ENCODE measurements at regions not wholly inside any gene's neighbourhood (a gene's known extent, or its start where the extent isn't known, plus 50 kb on each side); places are given as distances from the start of the nearest gene placed in this dataset.

GRCh38 chr2:7847321-7847720, 834.5 kb upstream of the ID2 start:
- Histone ChIP-seq H3K4me3 (ENCODE audit: low read depth, low read length) (no peak overlapping the region), H3K9me3 (ENCODE audit: control insufficient read depth, insufficient read depth, low read depth, low read length) (no peaks in the 10 kb centered on the region), H3K27ac (ENCODE audit: extremely low read depth, low read depth, low read length) (no peak overlapping the region), H3K4me1 (ENCODE audit: control insufficient read depth, insufficient read depth, low read length) (no peaks in the 10 kb centered on the region), H3K36me3 (ENCODE audit: control insufficient read depth in 2 of 2, insufficient read depth in 1 of 2, low read length in 2 of 2) (no peaks in the 10 kb centered on the region)
- no peak for TF ChIP-seq PBX3 (CRISPR knock-in tag; IDR thresholded peaks at IDR 0.05)
- no peak for TF ChIP-seq ZFP3 (tag by site-specific recombination; IDR thresholded peaks at IDR 0.05; ENCODE audit: low read depth)
- TF ChIP-seq KLF1 (tag by site-specific recombination; IDR thresholded peaks at IDR 0.05): no peak
- no peak for TF ChIP-seq KLF17 (tag by site-specific recombination; IDR thresholded peaks at IDR 0.05)
- TF ChIP-seq ZBTB44 (tag by site-specific recombination; IDR thresholded peaks at IDR 0.05): no peak
- no peak for TF ChIP-seq ZNF621 (tag by site-specific recombination; IDR thresholded peaks at IDR 0.05)
- TF ChIP-seq ZNF184 (tag by site-specific recombination; IDR thresholded peaks at IDR 0.05): no peak
- no peak for TF ChIP-seq ZNF146 (tag by site-specific recombination; IDR thresholded peaks at IDR 0.05)
- TF ChIP-seq ZSCAN16 (tag by site-specific recombination; IDR thresholded peaks at IDR 0.05): no peak
- no peak for TF ChIP-seq ZNF629 (tag by site-specific recombination; IDR thresholded peaks at IDR 0.05)
- TF ChIP-seq ZNF561 (tag by site-specific recombination; IDR thresholded peaks at IDR 0.05; ENCODE audit: borderline replicate concordance): no peak
- TF ChIP-seq ZNF626 (tag by site-specific recombination; IDR thresholded peaks at IDR 0.05): no peak
- TF ChIP-seq ZNF530 (tag by site-specific recombination; IDR thresholded peaks at IDR 0.05; ENCODE audit: low read depth): no peak
- no peak for TF ChIP-seq ZNF837 (tag by site-specific recombination; IDR thresholded peaks at IDR 0.05)
- no peak for TF ChIP-seq ZFP37 (tag by site-specific recombination; IDR thresholded peaks at IDR 0.05)
- TF ChIP-seq KLF8 (tag by site-specific recombination; IDR thresholded peaks at IDR 0.05): no peak
- TF ChIP-seq ATF2 (tag by site-specific recombination; IDR thresholded peaks at IDR 0.05; ENCODE audit: low read depth): no peak
- ChIA-PET POLR2A (no interaction called here), CTCF (no interaction called here)

GRCh38 chr2:7849027-7849426, 832.8 kb upstream of the ID2 start:
- H3K4me1 ChIP-seq (ENCODE audit: control insufficient read depth, insufficient read depth, low read length): no peaks in the 10 kb centered on the region
- POLR2A ChIA-PET: no interaction called here
- CTCF ChIA-PET: no interaction called here
- no peak overlapping the region for H3K4me3 ChIP-seq (ENCODE audit: low read depth, low read length)
- no peaks in the 10 kb centered on the region for H3K9me3 ChIP-seq (ENCODE audit: control insufficient read depth, insufficient read depth, low read depth, low read length)
- TF ChIP-seq ZNF19 (tag by site-specific recombination; IDR thresholded peaks at IDR 0.05; ENCODE audit: low read depth) (no peak), ZNF624 (tag by site-specific recombination; IDR thresholded peaks at IDR 0.05) (no peak)
- H3K36me3 ChIP-seq (ENCODE audit: control insufficient read depth in 2 of 2, insufficient read depth in 1 of 2, low read length in 2 of 2): no peaks in the 10 kb centered on the region
- H3K27ac ChIP-seq (ENCODE audit: extremely low read depth, low read depth, low read length): no peak overlapping the region

GRCh38 chr2:7849531-7849930, 832.3 kb upstream of the ID2 start:
- no peaks in the 10 kb centered on the region for H3K9me3 ChIP-seq (ENCODE audit: control insufficient read depth, insufficient read depth, low read depth, low read length)
- H3K27ac ChIP-seq (ENCODE audit: extremely low read depth, low read depth, low read length): no peak overlapping the region
- H3K4me3 ChIP-seq (ENCODE audit: low read depth, low read length): no peak overlapping the region
- ChIA-PET CTCF (no interaction called here), POLR2A (no interaction called here)
- no peaks in the 10 kb centered on the region for H3K36me3 ChIP-seq (ENCODE audit: control insufficient read depth in 2 of 2, insufficient read depth in 1 of 2, low read length in 2 of 2)
- H3K4me1 ChIP-seq (ENCODE audit: control insufficient read depth, insufficient read depth, low read length): no peaks in the 10 kb centered on the region
- TF ChIP-seq ZBTB6 (tag by site-specific recombination; IDR thresholded peaks at IDR 0.05) (no peak), ZNF398 (tag by site-specific recombination; IDR thresholded peaks at IDR 0.05) (no peak), ZNF830 (tag by site-specific recombination; IDR thresholded peaks at IDR 0.05; ENCODE audit: low read depth) (no peak), ZNF585B (tag by site-specific recombination; IDR thresholded peaks at IDR 0.05) (no peak), ZNF560 (tag by site-specific recombination; IDR thresholded peaks at IDR 0.05; ENCODE audit: borderline replicate concordance) (no peak), ZNF140 (tag by site-specific recombination; IDR thresholded peaks at IDR 0.05) (no peak), ZNF529 (tag by site-specific recombination; IDR thresholded peaks at IDR 0.05; ENCODE audit: insufficient replicate concordance) (no peak)
